NCI-H345 (cell line): ENCODE measurements at regions not wholly inside any gene's neighbourhood (a gene's known extent, or its start where the extent isn't known, plus 50 kb on each side); places are given as distances from the start of the nearest gene placed in this dataset.

Source experiments
- DNase-seq: peaks from one replicate; lab custom pipeline; 2025; lab: John Stamatoyannopoulos, UW

DNA sequence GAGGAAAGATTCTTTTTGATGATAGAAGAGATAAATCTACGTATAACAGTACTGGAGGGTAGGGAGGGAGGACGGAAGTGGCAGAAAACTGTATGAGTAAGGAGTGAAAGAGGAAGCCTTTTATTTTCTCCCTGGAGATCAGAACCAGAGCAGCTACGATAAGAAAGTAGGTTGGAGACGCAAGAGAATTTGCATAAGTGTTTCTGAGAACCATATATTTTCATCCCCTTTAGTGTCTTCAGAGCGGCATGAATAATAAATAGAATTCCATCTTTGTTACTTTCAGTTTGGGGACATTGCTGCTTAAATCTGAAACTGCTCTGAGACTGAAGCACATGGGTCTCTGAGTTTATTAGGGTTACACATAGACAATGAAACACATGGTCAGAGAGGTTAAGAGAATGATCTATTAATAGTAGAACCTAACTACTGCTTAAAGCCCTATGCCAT lies 230.2 kb upstream of the TNP1 start:
- DNase-seq: no peak

GRCh38 chr2:217086718-217087117 lies 226.9 kb upstream of the TNP1 start:
- no peak for DNase-seq

DNA sequence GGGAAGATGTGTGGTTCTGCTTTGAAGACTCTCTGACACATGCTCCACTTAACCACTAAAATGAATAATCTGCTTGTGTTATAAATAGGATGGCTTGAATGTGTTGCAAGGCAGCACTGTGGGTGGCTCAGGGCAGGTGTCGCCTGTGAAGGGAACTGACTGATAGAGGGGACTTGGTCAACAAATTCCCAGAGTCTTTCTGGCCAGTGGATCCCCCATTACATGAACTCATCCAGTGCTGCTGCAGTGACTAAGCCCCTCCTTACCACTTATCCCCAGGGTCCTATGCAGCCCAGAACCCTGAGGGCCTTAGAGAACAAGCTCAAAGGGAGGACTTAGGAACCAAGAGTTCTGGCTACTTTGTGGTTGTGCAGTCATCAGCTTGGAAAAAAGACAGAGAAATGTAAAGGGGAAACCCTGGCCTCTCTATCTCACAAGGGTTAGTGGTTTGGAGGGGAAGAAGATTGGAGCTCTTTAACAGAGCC lies 226.2 kb upstream of the TNP1 start:
- DNase-seq: no peak

DNA sequence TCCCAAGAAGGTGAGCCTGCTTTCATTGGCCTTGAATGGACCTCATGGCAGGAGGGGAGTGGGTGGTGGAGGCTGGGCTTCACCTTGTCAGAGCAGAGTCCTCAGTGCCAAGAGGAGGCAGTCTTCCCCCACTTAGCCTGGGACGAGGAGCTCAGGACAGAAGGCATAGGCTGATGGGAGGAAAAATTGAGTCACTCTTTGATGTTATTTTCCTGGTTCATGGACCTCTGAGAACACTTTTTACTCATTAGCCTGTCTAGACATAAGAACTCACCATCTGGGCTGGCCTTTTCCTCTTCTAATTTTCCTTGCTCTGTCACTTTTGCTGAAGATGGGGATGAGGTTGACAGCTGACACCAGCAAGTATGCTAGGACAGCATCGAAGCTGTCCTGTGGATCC lies 225.7 kb upstream of the TNP1 start:
- DNase-seq: no peak

- DNase-seq: no peak
Measured at GRCh38 chr2:217081799-217082198, 221.9 kb upstream of the TNP1 start.

DNA sequence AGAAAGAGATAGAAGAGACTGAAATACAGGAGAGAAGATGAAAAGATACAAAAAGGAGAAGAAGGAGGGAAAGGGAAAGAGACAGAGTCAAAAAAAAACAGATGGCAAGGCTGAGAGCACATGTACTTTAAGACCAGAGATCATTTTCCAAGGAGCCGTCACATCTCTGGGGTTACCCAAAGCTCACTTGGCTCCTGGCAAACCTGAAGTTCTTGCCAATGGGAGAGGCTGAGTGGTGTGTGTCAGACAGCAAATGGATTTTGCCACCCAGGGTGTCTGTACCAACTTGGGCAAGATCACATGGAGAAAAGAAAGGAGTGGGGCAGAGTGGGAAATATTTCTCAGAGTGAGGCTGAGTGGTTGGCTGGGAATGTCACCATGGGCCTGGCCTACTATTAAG lies 219.3 kb upstream of the TNP1 start:
- DNase-seq: no peak

GRCh38 chr2:217077831-217078407 lies 218.1 kb upstream of the TNP1 start:
- no peak for DNase-seq

DNA sequence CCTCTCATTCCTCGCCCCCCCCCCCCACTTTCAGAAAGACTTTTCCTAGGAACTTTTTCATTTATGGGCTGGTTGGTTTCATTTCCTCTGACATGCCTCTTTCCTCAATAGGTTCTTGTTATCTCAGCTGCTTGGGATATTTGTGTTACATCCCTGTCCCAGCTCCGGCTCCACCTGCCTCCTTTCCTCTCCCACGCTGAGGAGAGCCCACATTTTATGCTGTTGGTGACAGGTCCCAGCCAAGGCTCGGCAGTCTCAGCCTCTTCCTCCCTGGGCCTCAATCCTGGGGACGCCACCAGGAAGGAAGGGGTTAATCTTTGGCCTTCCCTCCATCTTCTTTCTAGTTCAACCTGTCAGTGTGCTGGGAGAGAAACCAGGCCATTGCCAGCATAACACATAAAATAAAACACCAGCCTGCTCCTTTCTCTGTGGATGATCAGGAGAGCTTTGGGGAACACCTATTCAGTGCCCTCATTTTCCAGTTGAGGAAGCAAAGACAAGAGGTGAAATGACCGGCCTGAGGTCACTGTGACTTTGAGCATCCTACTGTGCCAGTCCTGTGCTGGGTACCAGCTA lies 216.9 kb upstream of the TNP1 start:
- no peak for DNase-seq

- DNase-seq: no peak
Measured at GRCh38 chr2:217076058-217076435, 216.2 kb upstream of the TNP1 start.

DNA sequence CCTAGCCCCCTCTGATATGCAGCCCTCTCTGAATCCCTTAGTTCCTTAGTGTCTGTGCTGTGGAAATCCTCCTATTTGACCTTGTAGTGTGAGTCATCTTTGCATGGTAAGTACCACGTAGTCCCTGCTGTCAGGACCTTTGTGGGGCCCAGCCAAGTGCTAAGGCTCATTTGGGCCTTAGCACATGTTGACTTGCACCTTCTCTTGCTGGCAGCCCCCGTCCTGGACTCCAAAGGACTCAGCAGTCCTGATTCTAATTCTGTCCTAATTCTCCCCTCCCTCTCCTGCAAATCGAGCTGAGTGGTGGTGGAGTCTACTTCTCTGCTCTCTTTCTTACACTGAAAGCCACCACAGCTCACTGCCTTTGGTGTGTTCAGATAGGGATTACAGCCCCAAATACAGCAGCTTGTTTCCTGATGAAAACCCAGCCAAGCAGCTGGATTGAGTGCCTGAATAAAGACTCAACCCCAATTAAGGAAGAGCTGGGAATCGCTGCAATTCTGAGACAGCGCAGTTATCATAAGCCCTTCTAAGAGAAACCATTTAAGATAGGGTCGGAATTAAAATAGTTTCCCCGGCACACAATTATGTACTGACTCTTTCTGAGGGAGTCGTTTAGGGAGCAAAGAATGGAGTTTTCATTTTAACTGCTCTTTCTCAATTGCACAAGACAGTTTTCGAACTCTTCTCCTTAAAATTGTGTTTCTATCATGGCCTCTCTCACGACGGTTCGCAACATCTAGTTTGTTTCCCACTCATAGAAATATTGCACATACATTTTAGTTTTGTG lies 215.6 kb upstream of the TNP1 start:
- DNase-seq: no peak

DNA sequence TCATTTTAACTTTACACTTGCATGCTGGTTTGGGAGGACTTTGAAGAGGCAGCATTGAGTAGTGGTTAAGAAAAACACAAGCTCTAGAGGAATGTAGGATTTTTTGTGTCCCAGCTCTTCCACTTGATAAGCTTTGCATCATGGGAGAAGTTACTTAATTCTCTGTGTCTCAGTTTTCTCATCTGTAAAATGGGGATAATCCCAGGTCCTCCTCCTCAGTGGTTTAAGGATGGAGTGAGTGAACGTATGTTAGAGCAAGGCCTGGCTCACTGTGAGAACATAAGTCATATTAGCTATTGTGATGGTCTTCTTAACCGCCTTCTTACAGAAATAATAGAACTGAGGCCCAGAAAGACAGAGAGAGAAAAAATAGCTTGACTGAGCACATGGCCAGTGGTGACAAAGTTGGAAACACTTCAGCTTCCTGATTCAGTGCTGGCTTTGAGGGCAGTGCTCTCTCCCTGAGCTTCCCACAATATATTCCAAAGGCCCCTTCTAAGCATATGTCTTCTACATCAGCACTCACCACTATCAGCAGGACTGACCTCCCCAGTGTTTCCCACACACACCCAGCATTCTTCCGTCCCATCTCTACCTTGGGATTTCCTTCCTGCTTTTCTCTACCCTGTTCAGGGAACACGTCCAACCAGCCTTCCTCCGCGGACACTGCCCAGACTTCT lies 214.9 kb upstream of the TNP1 start:
- DNase-seq: no peak

DNA sequence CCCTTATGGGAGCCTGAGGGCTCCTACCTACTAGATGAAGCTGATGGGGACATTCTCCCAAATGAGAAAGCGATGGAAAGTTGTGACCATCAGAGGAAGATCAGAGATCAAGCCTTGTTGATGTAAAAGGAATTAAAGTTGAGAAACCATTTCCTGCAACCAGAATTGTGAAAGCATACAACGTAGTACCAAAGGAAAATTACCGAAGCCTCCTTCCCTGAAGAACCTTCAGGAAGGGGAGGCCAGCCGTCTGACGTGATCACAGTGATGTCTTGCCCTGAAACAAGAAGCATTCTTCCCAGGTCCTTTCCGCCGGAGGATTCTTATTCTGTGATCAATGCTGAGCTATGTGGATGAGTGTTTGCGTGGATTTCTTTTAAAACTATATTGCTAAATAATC lies 211.6 kb upstream of the TNP1 start:
- no peak for DNase-seq

- no peak for DNase-seq
Measured at GRCh38 chr2:217070611-217071010, 210.7 kb upstream of the TNP1 start.

DNA sequence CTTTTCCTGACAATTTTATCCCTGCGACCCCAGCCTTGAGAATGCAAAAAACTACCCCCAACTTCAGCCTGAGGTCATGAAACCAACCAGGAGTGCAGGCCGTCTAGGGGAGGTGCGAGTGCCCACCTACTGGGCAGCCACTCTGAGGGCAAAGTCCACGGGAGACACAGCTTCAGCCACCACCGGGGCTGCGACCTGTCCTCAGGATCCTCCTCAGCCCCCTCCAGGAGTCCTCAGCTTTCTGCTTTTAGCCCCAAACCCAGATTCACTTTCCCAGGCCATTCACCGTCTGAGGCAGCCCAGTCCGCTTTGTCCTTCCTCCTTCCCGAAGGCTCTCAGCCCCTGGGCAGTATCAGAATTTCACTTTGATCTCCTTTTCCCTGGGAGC lies 210.2 kb upstream of the TNP1 start:
- DNase-seq: no peak

- DNase-seq: no peak
Measured at GRCh38 chr2:217069263-217070042, 209.6 kb upstream of the TNP1 start.

- no peak for DNase-seq
Measured at GRCh38 chr2:217068677-217069250, 208.9 kb upstream of the TNP1 start.

- DNase-seq: no peak
Measured at GRCh38 chr2:217067787-217068186, 207.9 kb upstream of the TNP1 start.

DNA sequence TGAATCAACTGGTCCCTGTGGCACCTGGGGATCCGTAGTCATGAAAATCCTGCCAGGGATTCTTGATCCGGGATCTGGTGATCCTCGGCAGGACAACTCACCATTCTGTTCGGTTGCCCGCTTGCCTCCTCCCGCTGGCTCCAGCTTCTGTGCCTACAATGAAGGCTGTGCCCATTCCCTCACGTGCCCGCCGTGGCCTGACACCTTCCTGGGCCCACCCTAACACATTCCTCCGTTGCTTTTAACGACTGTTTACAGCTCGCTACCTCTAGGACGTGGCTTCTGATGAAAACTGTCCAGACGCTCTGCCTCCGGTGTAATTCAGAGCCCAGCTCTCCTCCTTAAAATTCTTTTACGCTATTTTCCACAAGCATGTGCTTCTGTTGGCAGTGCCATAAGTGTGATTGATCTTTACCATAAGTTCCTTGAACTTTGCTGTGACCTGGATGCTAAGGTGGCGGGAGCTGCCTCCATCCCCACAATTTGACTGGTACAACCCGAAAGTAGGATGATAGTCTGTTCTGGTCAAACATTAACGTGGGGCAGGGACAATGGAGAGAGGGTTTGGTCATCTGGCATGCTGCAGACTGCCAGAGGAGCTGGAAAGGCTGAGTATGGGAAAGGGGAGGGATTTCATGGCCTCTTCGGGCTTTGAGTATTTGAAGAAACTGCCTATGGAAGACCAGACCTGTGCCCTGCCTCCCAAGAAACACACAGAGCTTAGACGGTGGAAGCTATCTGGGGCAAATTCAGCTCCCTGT lies 206.8 kb upstream of the TNP1 start:
- no peak for DNase-seq

DNA sequence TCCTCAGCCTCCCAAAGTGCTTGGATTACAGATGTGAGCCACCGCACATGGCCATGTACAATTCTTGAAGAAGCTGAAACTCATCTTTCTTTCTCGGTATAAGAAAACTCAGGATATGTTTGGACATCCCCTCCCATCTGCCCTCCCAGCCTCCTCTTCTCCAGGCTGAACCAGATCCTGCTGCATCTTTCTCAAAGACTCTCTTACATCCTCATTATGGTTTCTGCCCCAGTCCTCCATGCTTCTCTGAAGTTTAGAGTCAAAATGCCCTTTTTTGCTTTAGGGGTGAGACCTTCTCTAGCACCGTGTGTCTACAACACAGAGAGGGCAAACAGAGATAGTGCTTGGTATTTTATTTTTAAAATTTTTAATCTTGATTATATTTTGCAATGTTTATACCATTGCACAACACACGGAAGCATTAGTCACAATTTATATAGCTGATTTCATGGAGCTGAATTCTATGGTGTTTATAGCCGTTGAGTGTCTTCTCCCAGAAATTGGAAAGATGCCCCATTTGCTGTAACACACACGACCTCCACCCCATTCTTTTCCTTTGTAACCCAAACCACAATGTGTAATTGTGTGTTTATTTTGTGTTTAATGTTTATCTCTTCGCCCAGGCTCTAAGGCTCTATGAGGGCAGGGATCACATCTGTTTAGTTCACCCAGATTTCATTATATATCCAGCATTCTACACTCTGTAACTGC lies 206.0 kb upstream of the TNP1 start:
- no peak for DNase-seq

DNA sequence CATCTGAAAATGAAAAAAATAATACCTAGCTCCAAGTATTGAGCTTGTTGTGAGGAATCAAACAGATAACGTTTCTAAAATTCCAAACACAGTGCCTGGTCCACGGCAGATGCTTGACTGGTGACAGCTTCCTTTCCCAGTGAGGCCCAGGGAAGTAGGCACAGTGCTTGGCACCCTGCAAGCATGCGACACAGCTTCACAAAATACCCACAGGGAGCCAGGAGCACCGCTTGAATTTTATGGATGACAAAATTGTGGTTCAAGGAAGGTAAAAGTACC lies 205.1 kb upstream of the TNP1 start:
- DNase-seq: no peak
